GM12878 (cell line): ENCODE measurements at regions not wholly inside any gene's neighbourhood (a gene's known extent, or its start where the extent isn't known, plus 50 kb on each side); places are given as distances from the start of the nearest gene placed in this dataset.

ENCODE experiments used
- CEBPB ChIP-seq, 2 experiments: fragments of 150-350 bp in 1 of 2; IDR thresholded peaks; 2 replicates each; pipeline ENCODE4 v1.6.1; 2012 to 2014; ENCODE audit warnings: low read depth in 2 of 2, low read length in 2 of 2, borderline replicate concordance in 1 of 2, inconsistent platforms in 1 of 2
- CHD1 ChIP-seq: IDR thresholded peaks from 2 replicates; pipeline ENCODE4 v1.6.1; 2012; ENCODE audit warnings: low read depth, low read length, improper control_type of control experiment
- EP300 ChIP-seq, 2 experiments: fragments of 150-350 bp in 1 of 2; IDR thresholded peaks; 2 replicates each; pipeline ENCODE4 v1.6.1; 2011 to 2012; ENCODE audit warnings: low read depth in 2 of 2, low read length in 2 of 2, borderline replicate concordance in 1 of 2, improper control_type of control experiment in 1 of 2, inconsistent platforms in 1 of 2; ENCODE audit not compliant: control insufficient read depth in 1 of 2
- EZH2 ChIP-seq: IDR thresholded peaks from 2 replicates; pipeline ENCODE4 v1.6.1; 2012; ENCODE audit warnings: low read depth, mild to moderate bottlenecking, control low read depth, inconsistent platforms, low read length, borderline replicate concordance; ENCODE audit not compliant: control insufficient read depth
- POLR2AphosphoS5 ChIP-seq: IDR thresholded peaks from 2 replicates; pipeline ENCODE4 v1.6.1; 2011; ENCODE audit warnings: mild to moderate bottlenecking, low read length, inconsistent platforms
- POU2F2 ChIP-seq: IDR thresholded peaks from 3 replicates; pipeline ENCODE4 v1.6.1; 2011; ENCODE audit warnings: low read depth, mild to moderate bottlenecking, low read length, borderline replicate concordance
- RFX5 ChIP-seq: IDR thresholded peaks from 2 replicates; pipeline ENCODE4 v1.6.1; 2011; ENCODE audit warnings: low read depth, low read length, improper control_type of control experiment
- SUZ12 ChIP-seq: fragments of 200-600 bp; sonication (generic); IDR thresholded peaks from one replicate; pipeline ENCODE4 v1.6.1; 2018; ENCODE audit warnings: antibody characterized with exemption, mild to moderate bottlenecking; ENCODE audit not compliant: unreplicated experiment
- ZNF274 ChIP-seq: IDR thresholded peaks from one replicate; pipeline ENCODE4 v1.8.0; 2011; ENCODE audit not compliant: insufficient read length, insufficient read depth
- TF ChIP-seq, protein P1 (sequence below), 3 experiments: IDR thresholded peaks in 2 of 3; conservative IDR thresholded peaks in 1 of 3; 2 replicates each; pipeline ENCODE4 v1.5.1; 2011; ENCODE audit warnings: low read depth in 3 of 3, low read length in 3 of 3, mild to moderate bottlenecking in 3 of 3, control low read depth in 2 of 3, moderate library complexity in 2 of 3, inconsistent platforms in 1 of 3, mixed read lengths in 1 of 3; ENCODE audit not compliant: control insufficient read depth in 2 of 3, insufficient read depth in 1 of 3; ENCODE audit errors: extremely low read depth in 1 of 3
- TF ChIP-seq, protein P2 (sequence below): fragments of 450-650 bp; IDR thresholded peaks from 2 replicates; pipeline ENCODE4 v1.6.1; 2017; ENCODE audit warnings: mild to moderate bottlenecking, low read depth, inconsistent platforms; ENCODE audit not compliant: poor library complexity, severe bottlenecking

DNA sequence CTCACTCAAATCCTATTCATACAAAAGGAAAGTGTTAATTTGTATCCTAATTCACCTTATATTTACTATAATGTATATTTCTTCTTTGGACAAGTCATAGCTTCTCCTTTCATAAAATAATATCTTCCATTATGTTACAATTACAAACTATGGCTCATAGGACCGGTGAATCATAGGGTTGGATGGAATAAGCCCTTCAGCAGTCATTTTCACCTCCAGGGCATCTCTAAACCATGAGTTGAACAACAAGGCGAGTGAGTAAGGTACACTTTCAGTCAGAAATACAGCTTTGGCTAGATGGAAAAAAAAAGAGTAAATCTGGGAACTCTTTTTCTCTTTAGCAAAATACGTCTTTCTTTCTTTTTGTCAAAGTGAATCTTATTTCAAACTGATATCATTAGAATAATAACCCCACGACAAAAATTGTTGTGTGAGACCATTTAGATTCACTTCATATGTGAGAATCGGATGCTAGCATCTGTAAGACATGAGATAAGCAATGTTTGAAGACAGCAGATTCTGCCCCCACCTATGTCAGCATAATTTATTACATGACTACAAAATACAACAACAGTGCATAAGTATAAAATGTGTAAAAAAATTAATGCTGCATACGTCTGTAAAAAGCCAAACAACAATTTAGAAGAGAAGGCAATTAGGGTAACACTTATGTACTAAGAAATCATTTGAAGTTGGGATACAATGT is 184.4 kb upstream of the SLC38A2 start:
- TF ChIP-seq, protein P1, sequence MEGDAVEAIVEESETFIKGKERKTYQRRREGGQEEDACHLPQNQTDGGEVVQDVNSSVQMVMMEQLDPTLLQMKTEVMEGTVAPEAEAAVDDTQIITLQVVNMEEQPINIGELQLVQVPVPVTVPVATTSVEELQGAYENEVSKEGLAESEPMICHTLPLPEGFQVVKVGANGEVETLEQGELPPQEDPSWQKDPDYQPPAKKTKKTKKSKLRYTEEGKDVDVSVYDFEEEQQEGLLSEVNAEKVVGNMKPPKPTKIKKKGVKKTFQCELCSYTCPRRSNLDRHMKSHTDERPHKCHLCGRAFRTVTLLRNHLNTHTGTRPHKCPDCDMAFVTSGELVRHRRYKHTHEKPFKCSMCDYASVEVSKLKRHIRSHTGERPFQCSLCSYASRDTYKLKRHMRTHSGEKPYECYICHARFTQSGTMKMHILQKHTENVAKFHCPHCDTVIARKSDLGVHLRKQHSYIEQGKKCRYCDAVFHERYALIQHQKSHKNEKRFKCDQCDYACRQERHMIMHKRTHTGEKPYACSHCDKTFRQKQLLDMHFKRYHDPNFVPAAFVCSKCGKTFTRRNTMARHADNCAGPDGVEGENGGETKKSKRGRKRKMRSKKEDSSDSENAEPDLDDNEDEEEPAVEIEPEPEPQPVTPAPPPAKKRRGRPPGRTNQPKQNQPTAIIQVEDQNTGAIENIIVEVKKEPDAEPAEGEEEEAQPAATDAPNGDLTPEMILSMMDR (IDR thresholded peaks at IDR 0.05 in 2 of 3, conservative IDR thresholded peaks at IDR 0.05 in 1 of 3; ENCODE audit: control insufficient read depth in 2 of 3, extremely low read depth in 1 of 3, insufficient read depth in 1 of 3, low read depth in 3 of 3, low read length in 3 of 3) = no peak
- TF ChIP-seq RFX5 (no peak), EZH2 (no peak), CHD1 (no peak), SUZ12 (no peak), POLR2AphosphoS5 (no peak), ZNF274 (no peak), EP300 (IDR thresholded peaks at IDR 0.05; ENCODE audit: borderline replicate concordance in 1 of 2, control insufficient read depth in 1 of 2, low read depth in 2 of 2, low read length in 2 of 2) (no peak), POU2F2 (no peak), CEBPB (IDR thresholded peaks at IDR 0.05; ENCODE audit: borderline replicate concordance in 1 of 2, low read depth in 2 of 2, low read length in 2 of 2) (no peak)
- TF ChIP-seq, protein P2, sequence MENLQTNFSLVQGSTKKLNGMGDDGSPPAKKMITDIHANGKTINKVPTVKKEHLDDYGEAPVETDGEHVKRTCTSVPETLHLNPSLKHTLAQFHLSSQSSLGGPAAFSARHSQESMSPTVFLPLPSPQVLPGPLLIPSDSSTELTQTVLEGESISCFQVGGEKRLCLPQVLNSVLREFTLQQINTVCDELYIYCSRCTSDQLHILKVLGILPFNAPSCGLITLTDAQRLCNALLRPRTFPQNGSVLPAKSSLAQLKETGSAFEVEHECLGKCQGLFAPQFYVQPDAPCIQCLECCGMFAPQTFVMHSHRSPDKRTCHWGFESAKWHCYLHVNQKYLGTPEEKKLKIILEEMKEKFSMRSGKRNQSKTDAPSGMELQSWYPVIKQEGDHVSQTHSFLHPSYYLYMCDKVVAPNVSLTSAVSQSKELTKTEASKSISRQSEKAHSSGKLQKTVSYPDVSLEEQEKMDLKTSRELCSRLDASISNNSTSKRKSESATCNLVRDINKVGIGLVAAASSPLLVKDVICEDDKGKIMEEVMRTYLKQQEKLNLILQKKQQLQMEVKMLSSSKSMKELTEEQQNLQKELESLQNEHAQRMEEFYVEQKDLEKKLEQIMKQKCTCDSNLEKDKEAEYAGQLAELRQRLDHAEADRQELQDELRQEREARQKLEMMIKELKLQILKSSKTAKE = no peak
